ENCODE measurements at regions not wholly inside any gene's neighbourhood (a gene's known extent, or its start where the extent isn't known, plus 50 kb on each side); places are given as distances from the start of the nearest gene placed in this dataset.

- H4K91ac ChIP-seq (replicated peaks; ENCODE audit: insufficient read length, low read length), result no peak overlapping the region
- H3K79me1 ChIP-seq (ENCODE audit: low read depth, low read length), result peaks cover 21% of the 10 kb centered on the region
- H3K4ac ChIP-seq (replicated peaks; ENCODE audit: insufficient read length, low read depth, low read length), result no peak overlapping the region
- H2BK20ac ChIP-seq (ENCODE audit: low read length), result no peak overlapping the region
- no peak overlapping the region for H3K27ac ChIP-seq (ENCODE audit: low read depth, low read length)
- H3K14ac ChIP-seq (ENCODE audit: insufficient read length), result no peak overlapping the region
- H4K5ac ChIP-seq (ENCODE audit: insufficient read length, low read depth, low read length), result no peak overlapping the region
- no peak overlapping the region for H3K4me2 ChIP-seq (ENCODE audit: insufficient read depth in 1 of 2, low read depth in 2 of 2, low read length in 2 of 2)
- no peak overlapping the region for H2AFZ ChIP-seq (ENCODE audit: low read length)
- H2BK12ac ChIP-seq (ENCODE audit: low read depth, low read length), result no peak overlapping the region
- CTCF ChIA-PET (ENCODE audit: partially characterized antibody), result interaction anchor here (1.3 to 2.3 kb wide), 3 partner anchors 11 to 27 kb away, joined by 4 to 13 read pairs (median 5); no protein-coding TSS in a partner anchor
- H3K23me2 ChIP-seq (ENCODE audit: low read depth, low read length), result peaks cover 1% of the 10 kb centered on the region; the same call in 1 of the 2 replicates
- no peak overlapping the region for H3K56ac ChIP-seq (replicated peaks; ENCODE audit: insufficient read length, low read depth, low read length)
- H2BK15ac ChIP-seq (ENCODE audit: low read length), result no peak overlapping the region
- peaks cover 18 to 94% of the 10 kb centered on the region in 2 experiments for H3K79me2 ChIP-seq (ENCODE audit: control insufficient read depth in 1 of 2, insufficient read depth in 2 of 2, low read length in 2 of 2)
- no peak overlapping the region for H3K4me3 ChIP-seq (ENCODE audit: extremely low read depth in 1 of 4, insufficient read depth in 2 of 4, low read depth in 3 of 4, low read length in 4 of 4)
- peak overlapping the region; percentile 28; the same call in 1 of the 2 replicates for H2BK5ac ChIP-seq (ENCODE audit: low read depth, low read length)
- H3K27me3 ChIP-seq (replicated peaks in 1 of 4; ENCODE audit: control insufficient read depth in 3 of 4, extremely low read depth in 1 of 4, insufficient read depth in 3 of 4, low read length in 3 of 4), result no peaks in the 10 kb centered on the region
- H3K9ac ChIP-seq (replicated peaks in 1 of 4; ENCODE audit: extremely low read depth in 1 of 4, low read depth in 3 of 4, low read length in 3 of 4), result no peak overlapping the region
- POLR2A ChIA-PET (ENCODE audit: partially characterized antibody), result interaction anchor here (0.6 to 1.1 kb wide), 4 partner anchors 8 to 725 kb away, joined by 3 to 6 read pairs (median 3); no protein-coding TSS in a partner anchor
- H3K36me3 ChIP-seq (ENCODE audit: control insufficient read depth in 2 of 4, insufficient read depth in 4 of 4, low read length in 3 of 4), result no peaks in the 10 kb centered on the region
- no peak overlapping the region; the same call in 1 of the 2 replicates for H4K8ac ChIP-seq (ENCODE audit: extremely low read depth, insufficient read depth, low read length)
- H3K18ac ChIP-seq (ENCODE audit: extremely low read depth, low read length), result no peak overlapping the region
- TF ChIP-seq CHD2 (IDR thresholded peaks at IDR 0.05; ENCODE audit: low read length) (no peak), YY1 (IDR thresholded peaks at IDR 0.05; ENCODE audit: low read depth, low read length) (no peak)
- FAIRE-seq (no peak), DNase-seq (ENCODE audit: low read depth in 1 of 2, low spot score in 2 of 2) (no peak)
- 90% methylated on average over 14 of the region's 14 CpGs; no CpG with 5 or more reads in 1 of the 2 experiments for WGBS, 2 experiments (ENCODE audit: extremely low coverage in 1 of 2, insufficient coverage in 1 of 2, insufficient read length in 1 of 2, insufficient replicate concordance in 2 of 2, low coverage in 1 of 2, low lambda C conversion rate in 2 of 2, missing lambda C conversion rate in 1 of 2)
- H3K4me1 ChIP-seq (replicated peaks in 1 of 4; ENCODE audit: control insufficient read depth in 3 of 4, insufficient read depth in 4 of 4, low read length in 3 of 4), result peaks cover 11 to 29% (median 19%) of the 10 kb centered on the region in 4 experiments; a peak in 6 of 7 replicates
- no peak overlapping the region for H2BK120ac ChIP-seq (replicated peaks; ENCODE audit: low read depth, low read length)
- H3K9me3 ChIP-seq (ENCODE audit: insufficient read depth in 2 of 2, low read depth in 1 of 2, low read length in 1 of 2), result no peaks in the 10 kb centered on the region
- no peak overlapping the region for H3K23ac ChIP-seq (ENCODE audit: insufficient read length)
- peaks cover 10 to 17% of the 10 kb centered on the region in 2 experiments for H4K20me1 ChIP-seq (replicated peaks in 1 of 2; ENCODE audit: control insufficient read depth in 1 of 2, insufficient read depth in 2 of 2, low read length in 2 of 2)
- H2AK5ac ChIP-seq (ENCODE audit: low read depth, low read length), result no peak overlapping the region
Observed at GRCh38 chr17:77457572-77458201, 316.9 kb downstream of the SEC14L1 start.
